Ishikawa (cell line): ENCODE measurements at regions not wholly inside any gene's neighbourhood (a gene's known extent, or its start where the extent isn't known, plus 50 kb on each side); places are given as distances from the start of the nearest gene placed in this dataset.

ENCODE experiments used
- CEBPB ChIP-seq: IDR thresholded peaks from 2 replicates; pipeline ENCODE4 v1.6.1; 2012
- CREB1 ChIP-seq: IDR thresholded peaks from 2 replicates; pipeline ENCODE4 v1.6.1; 2012; ENCODE audit warnings: low read depth
- EGR1 ChIP-seq: IDR thresholded peaks from 2 replicates; pipeline ENCODE4 v1.6.1; 2012
- EP300 ChIP-seq: IDR thresholded peaks from 2 replicates; pipeline ENCODE4 v1.6.1; 2012; ENCODE audit warnings: borderline replicate concordance
- FOXM1 ChIP-seq: IDR thresholded peaks from 2 replicates; pipeline ENCODE4 v1.6.1; 2012; ENCODE audit warnings: low read depth, borderline replicate concordance
- NFIC ChIP-seq: IDR thresholded peaks from 2 replicates; pipeline ENCODE4 v1.6.1; 2012
- RAD21 ChIP-seq: IDR thresholded peaks from 2 replicates; pipeline ENCODE4 v1.6.1; 2012; ENCODE audit warnings: low read depth
- TAF1 ChIP-seq: IDR thresholded peaks from 2 replicates; pipeline ENCODE4 v1.6.1; 2012; ENCODE audit warnings: low read depth, mild to moderate bottlenecking
- TCF12 ChIP-seq: IDR thresholded peaks from 2 replicates; pipeline ENCODE4 v1.6.1; 2012; ENCODE audit warnings: low read depth
- TEAD4 ChIP-seq: IDR thresholded peaks from 2 replicates; pipeline ENCODE4 v1.6.1; 2012
- YY1 ChIP-seq: IDR thresholded peaks from 2 replicates; pipeline ENCODE4 v1.6.1; 2012; ENCODE audit warnings: low read depth
- ZBTB7A ChIP-seq: IDR thresholded peaks from 2 replicates; pipeline ENCODE4 v1.6.1; 2012; ENCODE audit warnings: low read depth
- TF ChIP-seq, protein P1 (sequence below): IDR thresholded peaks from 2 replicates; pipeline ENCODE4 v1.6.1; 2012
- TF ChIP-seq, protein P2 (sequence below): IDR thresholded peaks from 2 replicates; pipeline ENCODE4 v1.6.1; 2012; ENCODE audit warnings: low read depth, mild to moderate bottlenecking
- TF ChIP-seq, protein P3 (sequence below): IDR thresholded peaks from 2 replicates; pipeline ENCODE4 v1.6.1; 2012

DNA sequence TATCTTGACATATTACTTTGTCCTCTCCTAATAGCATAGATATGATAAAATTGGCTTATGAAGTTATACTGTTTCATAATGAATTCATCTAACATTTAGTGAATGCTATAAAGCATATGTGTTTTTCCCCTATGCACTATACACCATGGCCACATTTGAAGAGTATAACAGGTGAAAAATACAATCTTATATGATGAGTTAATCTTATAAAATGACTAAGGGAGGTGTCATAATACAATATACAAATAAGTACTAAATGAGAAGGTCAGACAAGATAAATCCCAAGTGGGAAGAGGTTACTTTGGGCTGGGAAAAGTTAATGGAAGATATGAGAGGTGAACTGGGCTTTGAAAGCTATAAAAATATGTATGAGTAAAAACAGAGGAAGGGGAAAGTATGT, 174.4 kb downstream of the PCSK1 start:
- no peak for TF ChIP-seq YY1
- TF ChIP-seq, protein P1, sequence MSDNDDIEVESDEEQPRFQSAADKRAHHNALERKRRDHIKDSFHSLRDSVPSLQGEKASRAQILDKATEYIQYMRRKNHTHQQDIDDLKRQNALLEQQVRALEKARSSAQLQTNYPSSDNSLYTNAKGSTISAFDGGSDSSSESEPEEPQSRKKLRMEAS, result no peak
- TF ChIP-seq TEAD4, result no peak
- TF ChIP-seq NFIC, result no peak
- no peak for TF ChIP-seq ZBTB7A
- TF ChIP-seq EGR1, result no peak
- TF ChIP-seq FOXM1, result no peak
- TF ChIP-seq, protein P2, sequence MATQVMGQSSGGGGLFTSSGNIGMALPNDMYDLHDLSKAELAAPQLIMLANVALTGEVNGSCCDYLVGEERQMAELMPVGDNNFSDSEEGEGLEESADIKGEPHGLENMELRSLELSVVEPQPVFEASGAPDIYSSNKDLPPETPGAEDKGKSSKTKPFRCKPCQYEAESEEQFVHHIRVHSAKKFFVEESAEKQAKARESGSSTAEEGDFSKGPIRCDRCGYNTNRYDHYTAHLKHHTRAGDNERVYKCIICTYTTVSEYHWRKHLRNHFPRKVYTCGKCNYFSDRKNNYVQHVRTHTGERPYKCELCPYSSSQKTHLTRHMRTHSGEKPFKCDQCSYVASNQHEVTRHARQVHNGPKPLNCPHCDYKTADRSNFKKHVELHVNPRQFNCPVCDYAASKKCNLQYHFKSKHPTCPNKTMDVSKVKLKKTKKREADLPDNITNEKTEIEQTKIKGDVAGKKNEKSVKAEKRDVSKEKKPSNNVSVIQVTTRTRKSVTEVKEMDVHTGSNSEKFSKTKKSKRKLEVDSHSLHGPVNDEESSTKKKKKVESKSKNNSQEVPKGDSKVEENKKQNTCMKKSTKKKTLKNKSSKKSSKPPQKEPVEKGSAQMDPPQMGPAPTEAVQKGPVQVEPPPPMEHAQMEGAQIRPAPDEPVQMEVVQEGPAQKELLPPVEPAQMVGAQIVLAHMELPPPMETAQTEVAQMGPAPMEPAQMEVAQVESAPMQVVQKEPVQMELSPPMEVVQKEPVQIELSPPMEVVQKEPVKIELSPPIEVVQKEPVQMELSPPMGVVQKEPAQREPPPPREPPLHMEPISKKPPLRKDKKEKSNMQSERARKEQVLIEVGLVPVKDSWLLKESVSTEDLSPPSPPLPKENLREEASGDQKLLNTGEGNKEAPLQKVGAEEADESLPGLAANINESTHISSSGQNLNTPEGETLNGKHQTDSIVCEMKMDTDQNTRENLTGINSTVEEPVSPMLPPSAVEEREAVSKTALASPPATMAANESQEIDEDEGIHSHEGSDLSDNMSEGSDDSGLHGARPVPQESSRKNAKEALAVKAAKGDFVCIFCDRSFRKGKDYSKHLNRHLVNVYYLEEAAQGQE, result no peak
- TF ChIP-seq EP300, result no peak
- TF ChIP-seq CREB1, result no peak
- TF ChIP-seq TAF1, result no peak
- TF ChIP-seq RAD21, result no peak
- no peak for TF ChIP-seq CEBPB
- TF ChIP-seq TCF12, result no peak

DNA sequence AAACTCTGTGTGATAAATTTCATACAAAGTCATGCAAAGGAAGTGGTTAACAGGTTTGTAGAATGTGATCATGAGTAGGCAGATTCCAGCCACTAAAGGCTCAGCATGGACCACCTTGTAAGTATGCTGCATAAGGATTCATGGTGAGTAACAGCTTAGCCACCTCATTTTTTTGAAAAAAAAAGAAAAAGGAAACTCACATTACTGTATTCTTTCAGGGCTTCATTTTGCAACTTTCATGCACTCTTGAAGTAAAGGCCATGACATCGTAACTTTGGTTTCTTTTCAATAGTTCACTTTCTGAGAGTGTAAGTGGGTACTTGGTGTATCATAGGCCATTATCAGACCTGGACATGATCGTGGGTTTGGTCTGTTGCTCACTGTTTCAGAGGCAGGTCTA, 175.1 kb downstream of the PCSK1 start:
- TF ChIP-seq TAF1, result no peak
- no peak for TF ChIP-seq CEBPB
- TF ChIP-seq RAD21, result no peak
- TF ChIP-seq ZBTB7A, result no peak
- TF ChIP-seq, protein P1, result no peak
- TF ChIP-seq, protein P3, sequence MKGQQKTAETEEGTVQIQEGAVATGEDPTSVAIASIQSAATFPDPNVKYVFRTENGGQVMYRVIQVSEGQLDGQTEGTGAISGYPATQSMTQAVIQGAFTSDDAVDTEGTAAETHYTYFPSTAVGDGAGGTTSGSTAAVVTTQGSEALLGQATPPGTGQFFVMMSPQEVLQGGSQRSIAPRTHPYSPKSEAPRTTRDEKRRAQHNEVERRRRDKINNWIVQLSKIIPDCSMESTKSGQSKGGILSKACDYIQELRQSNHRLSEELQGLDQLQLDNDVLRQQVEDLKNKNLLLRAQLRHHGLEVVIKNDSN, result no peak
- no peak for TF ChIP-seq YY1
- TF ChIP-seq EGR1, result no peak
- no peak for TF ChIP-seq EP300

- TF ChIP-seq TAF1 (no peak), NFIC (no peak), TCF12 (no peak), CEBPB (no peak), EP300 (no peak), FOXM1 (no peak), RAD21 (no peak), ZBTB7A (no peak), EGR1 (no peak), YY1 (no peak), TEAD4 (no peak), CREB1 (no peak)
- TF ChIP-seq, protein P3, result no peak
- TF ChIP-seq, protein P2, result no peak
These were observed 176.1 kb downstream of the PCSK1 start for GRCh38 chr5:96256795-96257470.

GRCh38 chr5:96254980-96255691, 177.9 kb downstream of the PCSK1 start:
- TF ChIP-seq FOXM1, result no peak
- no peak for TF ChIP-seq TCF12
- no peak for TF ChIP-seq CEBPB
- TF ChIP-seq, protein P1, result no peak
- no peak for TF ChIP-seq YY1
- TF ChIP-seq, protein P3, result no peak
- TF ChIP-seq CREB1, result no peak
- TF ChIP-seq, protein P2, result no peak
- no peak for TF ChIP-seq ZBTB7A
- no peak for TF ChIP-seq RAD21
- TF ChIP-seq NFIC, result no peak
- TF ChIP-seq EGR1, result no peak
- TF ChIP-seq EP300, result no peak
- no peak for TF ChIP-seq TEAD4
- TF ChIP-seq TAF1, result no peak
